DOHH2 (cell line): ENCODE measurements at regions not wholly inside any gene's neighbourhood (a gene's known extent, or its start where the extent isn't known, plus 50 kb on each side); places are given as distances from the start of the nearest gene placed in this dataset.

Experiments used
- H3F3A ChIP-seq: fragments of 200-600 bp; sonication (generic), shearing (Covaris generic); 2 replicates; pipeline ENCODE4 v1.6.0; 2016; ENCODE audit warnings: antibody characterized with exemption, mild to moderate bottlenecking; ENCODE audit not compliant: control insufficient read depth, insufficient read depth
- H3K27ac ChIP-seq: fragments of 200-600 bp; sonication (generic); 2 replicates; pipeline ENCODE4 v1.5.1; 2014; ENCODE audit warnings: low read depth, mild to moderate bottlenecking, low read length, moderate library complexity
- H3K27me3 ChIP-seq: fragments of 200-600 bp; sonication (generic); 2 replicates; pipeline ENCODE4 v1.6.1; 2014; ENCODE audit warnings: mild to moderate bottlenecking, low read length, mixed read lengths; ENCODE audit not compliant: control insufficient read depth
- H3K36me3 ChIP-seq: fragments of 200-600 bp; sonication (generic); 2 replicates; pipeline ENCODE4 v1.6.1; 2014; ENCODE audit warnings: mild to moderate bottlenecking, low read length, moderate library complexity, mixed read lengths; ENCODE audit not compliant: control insufficient read depth
- H3K4me1 ChIP-seq: fragments of 200-600 bp; sonication (generic); 2 replicates; pipeline ENCODE4 v1.6.1; 2014; ENCODE audit warnings: mild to moderate bottlenecking, low read length, mixed read lengths; ENCODE audit not compliant: control insufficient read depth
- H3K4me2 ChIP-seq: fragments of 200-600 bp; sonication (generic); 2 replicates; pipeline ENCODE4 v1.6.0; 2014; ENCODE audit warnings: mild to moderate bottlenecking, low read length, moderate library complexity
- H3K4me3 ChIP-seq: fragments of 200-600 bp; sonication (generic); 2 replicates; pipeline ENCODE4 v1.5.1; 2014; ENCODE audit warnings: mild to moderate bottlenecking, low read length, mixed read lengths
- H3K79me2 ChIP-seq: fragments of 200-600 bp; sonication (generic); 2 replicates; pipeline ENCODE4 v1.6.1; 2014; ENCODE audit warnings: mild to moderate bottlenecking, low read length, mixed read lengths; ENCODE audit not compliant: control insufficient read depth
- H3K9me2 ChIP-seq: fragments of 200-600 bp; sonication (generic); replicated peaks from 2 replicates; pipeline ENCODE4 v1.6.1; 2014; ENCODE audit warnings: mild to moderate bottlenecking, low read length, mixed read lengths; ENCODE audit not compliant: control insufficient read depth
- H3K9me3 ChIP-seq: fragments of 200-600 bp; sonication (generic); 2 replicates; pipeline ENCODE4 v1.6.1; 2014; ENCODE audit warnings: antibody characterized with exemption, low read length, mixed read lengths; ENCODE audit not compliant: control insufficient read depth, insufficient read depth
- H4K20me1 ChIP-seq: fragments of 200-600 bp; sonication (generic); 2 replicates; pipeline ENCODE4 v1.6.0; 2014; ENCODE audit warnings: low read depth, mild to moderate bottlenecking, antibody characterized with exemption, low read length, moderate library complexity; ENCODE audit not compliant: control insufficient read depth, insufficient read depth
- CTCF ChIP-seq: fragments of 200-600 bp; sonication (generic); IDR thresholded peaks from one replicate; pipeline ENCODE4 v1.5.1; 2014; ENCODE audit warnings: antibody characterized with exemption, mild to moderate bottlenecking, low read depth, low read length; ENCODE audit not compliant: poor library complexity, severe bottlenecking
- EZH2phosphoT487 ChIP-seq: fragments of 200-600 bp; sonication (generic); IDR thresholded peaks from 2 replicates; pipeline ENCODE4 v1.6.1; 2017; ENCODE audit warnings: borderline replicate concordance, mild to moderate bottlenecking, antibody characterized with exemption, low read length, moderate library complexity, mixed read lengths

GRCh38 chr2:71880846-71881610 lies 266.6 kb downstream of the CYP26B1 start:
- Histone ChIP-seq H4K20me1 (no peaks in the 10 kb centered on the region), H3K27ac (no peak overlapping the region), H3K79me2 (no peaks in the 10 kb centered on the region), H3K9me3 (no peaks in the 10 kb centered on the region), H3K27me3 (no peaks in the 10 kb centered on the region), H3K36me3 (no peaks in the 10 kb centered on the region), H3K4me2 (no peak overlapping the region), H3K9me2 (no peaks in the 10 kb centered on the region), H3K4me3 (no peak overlapping the region), H3F3A (no peaks in the 10 kb centered on the region), H3K4me1 (no peaks in the 10 kb centered on the region)
- TF ChIP-seq EZH2phosphoT487 (no peak), CTCF (no peak)

GRCh38 chr2:71880287-71880686 lies 267.4 kb downstream of the CYP26B1 start:
- no peak for TF ChIP-seq CTCF
- no peak for TF ChIP-seq EZH2phosphoT487
- Histone ChIP-seq H3K9me3 (no peaks in the 10 kb centered on the region), H3K4me1 (no peaks in the 10 kb centered on the region), H4K20me1 (no peaks in the 10 kb centered on the region), H3K4me3 (no peak overlapping the region), H3K36me3 (no peaks in the 10 kb centered on the region), H3K27ac (no peak overlapping the region), H3K27me3 (no peaks in the 10 kb centered on the region), H3K4me2 (no peak overlapping the region), H3F3A (no peaks in the 10 kb centered on the region), H3K9me2 (no peaks in the 10 kb centered on the region), H3K79me2 (no peaks in the 10 kb centered on the region)

- Histone ChIP-seq H3K36me3 (no peaks in the 10 kb centered on the region), H3K4me3 (no peak overlapping the region), H3K4me1 (no peaks in the 10 kb centered on the region), H3K4me2 (no peak overlapping the region), H3K27ac (no peak overlapping the region), H3K9me3 (no peaks in the 10 kb centered on the region), H3F3A (no peaks in the 10 kb centered on the region), H3K9me2 (no peaks in the 10 kb centered on the region), H3K79me2 (no peaks in the 10 kb centered on the region), H3K27me3 (no peaks in the 10 kb centered on the region), H4K20me1 (no peaks in the 10 kb centered on the region)
- TF ChIP-seq CTCF (no peak), EZH2phosphoT487 (no peak)
These were observed 268.0 kb downstream of the CYP26B1 start for GRCh38 chr2:71879509-71880184.
